Neural progenitor cell (in vitro differentiated cells): ENCODE measurements at regions not wholly inside any gene's neighbourhood (a gene's known extent, or its start where the extent isn't known, plus 50 kb on each side); places are given as distances from the start of the nearest gene placed in this dataset.

Experiments used
- CTCF ChIP-seq: fragments of 200-600 bp; sonication (generic); IDR thresholded peaks from 2 replicates; pipeline ENCODE4 v1.5.1; 2017; ENCODE audit warnings: antibody characterized with exemption, mild to moderate bottlenecking
- EZH2 ChIP-seq: fragments of 200-600 bp; sonication (generic); IDR thresholded peaks from 2 replicates; pipeline ENCODE4 v1.6.1; 2017; ENCODE audit warnings: antibody characterized with exemption, mild to moderate bottlenecking, moderate library complexity

- TF ChIP-seq CTCF (no peak), EZH2 (no peak)
Measured at GRCh38 chr7:136069840-136070529, 92.8 kb upstream of the MTPN start.
